HepG2 (cell line): ENCODE measurements at regions not wholly inside any gene's neighbourhood (a gene's known extent, or its start where the extent isn't known, plus 50 kb on each side); places are given as distances from the start of the nearest gene placed in this dataset.

Experiments
- CHCHD3 ChIP-seq: sonication (generic); formaldehyde crosslinking; IDR thresholded peaks from 2 replicates; pipeline ENCODE4 v1.8.0; 2022; ENCODE audit warnings: mild to moderate bottlenecking, missing genetic modification reagents, moderate library complexity
- PCBP2 ChIP-seq: fragments of 200-400 bp; formaldehyde crosslinking; optimal IDR thresholded peaks from 2 replicates; pipeline ENCODE3; 2018; ENCODE audit warnings: low read length, low read depth; ENCODE audit not compliant: poor library complexity, severe bottlenecking
- POLR2A ChIP-seq, 2 experiments: IDR thresholded peaks; 2 replicates each; pipeline ENCODE4 v1.6.1; 2011; ENCODE audit warnings: low read depth in 2 of 2, low read length in 2 of 2, mild to moderate bottlenecking in 1 of 2, moderate library complexity in 1 of 2; ENCODE audit not compliant: insufficient read depth in 1 of 2
- SALL1 ChIP-seq: sonication (generic); formaldehyde crosslinking; IDR thresholded peaks from 2 replicates; pipeline ENCODE4 v1.8.0; 2022; ENCODE audit warnings: mild to moderate bottlenecking, missing genetic modification reagents
- YY1 ChIP-seq: IDR thresholded peaks from 2 replicates; pipeline ENCODE4 v1.6.1; 2011; ENCODE audit warnings: low read length, low read depth, moderate library complexity, mild to moderate bottlenecking; ENCODE audit not compliant: insufficient read depth, insufficient replicate concordance
- ZFP36L1 ChIP-seq: sonication (generic); formaldehyde crosslinking; IDR thresholded peaks from 2 replicates; pipeline ENCODE4 v1.8.0; 2022; ENCODE audit warnings: mild to moderate bottlenecking, missing genetic modification reagents, moderate library complexity
- ZNF547 ChIP-seq: sonication (generic); formaldehyde crosslinking; IDR thresholded peaks from 2 replicates; pipeline ENCODE4 v1.5.1; 2020; ENCODE audit warnings: mild to moderate bottlenecking, missing genetic modification reagents
- TF ChIP-seq, protein P1 (sequence below): sonication (generic); formaldehyde crosslinking; IDR thresholded peaks from 2 replicates; pipeline ENCODE4 v1.4.0; 2020; ENCODE audit warnings: missing genetic modification reagents
- TF ChIP-seq, protein P2 (sequence below): sonication (generic); formaldehyde crosslinking; IDR thresholded peaks from 2 replicates; pipeline ENCODE4 v1.4.0; 2020; ENCODE audit warnings: mild to moderate bottlenecking, missing genetic modification reagents
- TF ChIP-seq, protein P3 (sequence below): IDR thresholded peaks from 2 replicates; pipeline ENCODE4 v1.6.1; 2012; ENCODE audit warnings: inconsistent platforms
- TF ChIP-seq, protein P4 (sequence below): sonication (generic); formaldehyde crosslinking; IDR thresholded peaks from 2 replicates; pipeline ENCODE4 v1.5.0; 2020; ENCODE audit warnings: mild to moderate bottlenecking, missing genetic modification reagents, moderate library complexity

DNA sequence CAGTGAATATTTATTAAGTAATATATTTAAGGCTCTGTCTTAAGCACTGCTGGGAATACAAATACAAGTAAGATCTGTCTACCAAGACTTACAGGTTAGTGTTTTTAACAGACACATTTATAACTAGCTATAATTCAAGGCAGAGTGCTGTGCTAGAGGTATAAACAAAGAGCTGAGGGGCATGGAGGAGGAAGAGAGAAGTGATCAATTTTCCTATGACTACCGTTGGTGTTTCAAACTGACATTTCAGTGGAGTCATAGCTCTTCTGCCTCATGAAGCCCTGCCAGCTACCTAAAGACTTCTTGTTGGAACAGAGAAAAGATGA is 79.9 kb downstream of the CYB561 start:
- TF ChIP-seq, protein P1, sequence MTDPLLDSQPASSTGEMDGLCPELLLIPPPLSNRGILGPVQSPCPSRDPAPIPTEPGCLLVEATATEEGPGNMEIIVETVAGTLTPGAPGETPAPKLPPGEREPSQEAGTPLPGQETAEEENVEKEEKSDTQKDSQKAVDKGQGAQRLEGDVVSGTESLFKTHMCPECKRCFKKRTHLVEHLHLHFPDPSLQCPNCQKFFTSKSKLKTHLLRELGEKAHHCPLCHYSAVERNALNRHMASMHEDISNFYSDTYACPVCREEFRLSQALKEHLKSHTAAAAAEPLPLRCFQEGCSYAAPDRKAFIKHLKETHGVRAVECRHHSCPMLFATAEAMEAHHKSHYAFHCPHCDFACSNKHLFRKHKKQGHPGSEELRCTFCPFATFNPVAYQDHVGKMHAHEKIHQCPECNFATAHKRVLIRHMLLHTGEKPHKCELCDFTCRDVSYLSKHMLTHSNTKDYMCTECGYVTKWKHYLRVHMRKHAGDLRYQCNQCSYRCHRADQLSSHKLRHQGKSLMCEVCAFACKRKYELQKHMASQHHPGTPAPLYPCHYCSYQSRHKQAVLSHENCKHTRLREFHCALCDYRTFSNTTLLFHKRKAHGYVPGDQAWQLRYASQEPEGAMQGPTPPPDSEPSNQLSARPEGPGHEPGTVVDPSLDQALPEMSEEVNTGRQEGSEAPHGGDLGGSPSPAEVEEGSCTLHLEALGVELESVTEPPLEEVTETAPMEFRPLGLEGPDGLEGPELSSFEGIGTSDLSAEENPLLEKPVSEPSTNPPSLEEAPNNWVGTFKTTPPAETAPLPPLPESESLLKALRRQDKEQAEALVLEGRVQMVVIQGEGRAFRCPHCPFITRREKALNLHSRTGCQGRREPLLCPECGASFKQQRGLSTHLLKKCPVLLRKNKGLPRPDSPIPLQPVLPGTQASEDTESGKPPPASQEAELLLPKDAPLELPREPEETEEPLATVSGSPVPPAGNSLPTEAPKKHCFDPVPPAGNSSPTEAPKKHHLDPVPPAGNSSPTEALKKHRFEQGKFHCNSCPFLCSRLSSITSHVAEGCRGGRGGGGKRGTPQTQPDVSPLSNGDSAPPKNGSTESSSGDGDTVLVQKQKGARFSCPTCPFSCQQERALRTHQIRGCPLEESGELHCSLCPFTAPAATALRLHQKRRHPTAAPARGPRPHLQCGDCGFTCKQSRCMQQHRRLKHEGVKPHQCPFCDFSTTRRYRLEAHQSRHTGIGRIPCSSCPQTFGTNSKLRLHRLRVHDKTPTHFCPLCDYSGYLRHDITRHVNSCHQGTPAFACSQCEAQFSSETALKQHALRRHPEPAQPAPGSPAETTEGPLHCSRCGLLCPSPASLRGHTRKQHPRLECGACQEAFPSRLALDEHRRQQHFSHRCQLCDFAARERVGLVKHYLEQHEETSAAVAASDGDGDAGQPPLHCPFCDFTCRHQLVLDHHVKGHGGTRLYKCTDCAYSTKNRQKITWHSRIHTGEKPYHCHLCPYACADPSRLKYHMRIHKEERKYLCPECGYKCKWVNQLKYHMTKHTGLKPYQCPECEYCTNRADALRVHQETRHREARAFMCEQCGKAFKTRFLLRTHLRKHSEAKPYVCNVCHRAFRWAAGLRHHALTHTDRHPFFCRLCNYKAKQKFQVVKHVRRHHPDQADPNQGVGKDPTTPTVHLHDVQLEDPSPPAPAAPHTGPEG (CRISPR knock-in tag), result no peak
- TF ChIP-seq, protein P2, sequence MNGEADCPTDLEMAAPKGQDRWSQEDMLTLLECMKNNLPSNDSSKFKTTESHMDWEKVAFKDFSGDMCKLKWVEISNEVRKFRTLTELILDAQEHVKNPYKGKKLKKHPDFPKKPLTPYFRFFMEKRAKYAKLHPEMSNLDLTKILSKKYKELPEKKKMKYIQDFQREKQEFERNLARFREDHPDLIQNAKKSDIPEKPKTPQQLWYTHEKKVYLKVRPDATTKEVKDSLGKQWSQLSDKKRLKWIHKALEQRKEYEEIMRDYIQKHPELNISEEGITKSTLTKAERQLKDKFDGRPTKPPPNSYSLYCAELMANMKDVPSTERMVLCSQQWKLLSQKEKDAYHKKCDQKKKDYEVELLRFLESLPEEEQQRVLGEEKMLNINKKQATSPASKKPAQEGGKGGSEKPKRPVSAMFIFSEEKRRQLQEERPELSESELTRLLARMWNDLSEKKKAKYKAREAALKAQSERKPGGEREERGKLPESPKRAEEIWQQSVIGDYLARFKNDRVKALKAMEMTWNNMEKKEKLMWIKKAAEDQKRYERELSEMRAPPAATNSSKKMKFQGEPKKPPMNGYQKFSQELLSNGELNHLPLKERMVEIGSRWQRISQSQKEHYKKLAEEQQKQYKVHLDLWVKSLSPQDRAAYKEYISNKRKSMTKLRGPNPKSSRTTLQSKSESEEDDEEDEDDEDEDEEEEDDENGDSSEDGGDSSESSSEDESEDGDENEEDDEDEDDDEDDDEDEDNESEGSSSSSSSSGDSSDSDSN (CRISPR knock-in tag), result no peak
- TF ChIP-seq POLR2A (IDR thresholded peaks at IDR 0.05; ENCODE audit: insufficient read depth in 1 of 2, low read depth in 2 of 2, low read length in 2 of 2) (no peak), ZFP36L1 (CRISPR knock-in tag) (no peak), YY1 (no peak), CHCHD3 (CRISPR knock-in tag) (no peak), PCBP2 (no peak), ZNF547 (CRISPR knock-in tag) (no peak), SALL1 (CRISPR knock-in tag) (no peak)
- TF ChIP-seq, protein P3, sequence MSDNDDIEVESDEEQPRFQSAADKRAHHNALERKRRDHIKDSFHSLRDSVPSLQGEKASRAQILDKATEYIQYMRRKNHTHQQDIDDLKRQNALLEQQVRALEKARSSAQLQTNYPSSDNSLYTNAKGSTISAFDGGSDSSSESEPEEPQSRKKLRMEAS, result no peak
- TF ChIP-seq, protein P4, sequence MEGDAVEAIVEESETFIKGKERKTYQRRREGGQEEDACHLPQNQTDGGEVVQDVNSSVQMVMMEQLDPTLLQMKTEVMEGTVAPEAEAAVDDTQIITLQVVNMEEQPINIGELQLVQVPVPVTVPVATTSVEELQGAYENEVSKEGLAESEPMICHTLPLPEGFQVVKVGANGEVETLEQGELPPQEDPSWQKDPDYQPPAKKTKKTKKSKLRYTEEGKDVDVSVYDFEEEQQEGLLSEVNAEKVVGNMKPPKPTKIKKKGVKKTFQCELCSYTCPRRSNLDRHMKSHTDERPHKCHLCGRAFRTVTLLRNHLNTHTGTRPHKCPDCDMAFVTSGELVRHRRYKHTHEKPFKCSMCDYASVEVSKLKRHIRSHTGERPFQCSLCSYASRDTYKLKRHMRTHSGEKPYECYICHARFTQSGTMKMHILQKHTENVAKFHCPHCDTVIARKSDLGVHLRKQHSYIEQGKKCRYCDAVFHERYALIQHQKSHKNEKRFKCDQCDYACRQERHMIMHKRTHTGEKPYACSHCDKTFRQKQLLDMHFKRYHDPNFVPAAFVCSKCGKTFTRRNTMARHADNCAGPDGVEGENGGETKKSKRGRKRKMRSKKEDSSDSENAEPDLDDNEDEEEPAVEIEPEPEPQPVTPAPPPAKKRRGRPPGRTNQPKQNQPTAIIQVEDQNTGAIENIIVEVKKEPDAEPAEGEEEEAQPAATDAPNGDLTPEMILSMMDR (CRISPR knock-in tag), result no peak
